Activated T-helper 1 cell treated with anti-CD3 and anti-CD28 coated beads, Interleukin-12 subunit alpha, Interleukin-12 subunit beta, Interleukin-2, Interleukin-4 antibody, amounts not matched to agents 30 ng/mL and 10 ng/mL and 1 ng/mL, durations not matched to agents 14 hours and 24 hours and 36 hours (primary cell): ENCODE measurements at regions not wholly inside any gene's neighbourhood (a gene's known extent, or its start where the extent isn't known, plus 50 kb on each side); places are given as distances from the start of the nearest gene placed in this dataset.

Experiments
- DNase-seq: peaks from one replicate; pipeline ENCODE4 v3.0.0; 2021; ENCODE audit warnings: low spot score
- H3K27ac Mint-ChIP-seq: one replicate; pipeline ENCODE4 v1.8.0; 2021; ENCODE audit warnings: mild to moderate bottlenecking, mixed read lengths
- H3K27me3 Mint-ChIP-seq: one replicate; pipeline ENCODE4 v1.8.0; 2022; ENCODE audit warnings: mild to moderate bottlenecking, moderate library complexity, mixed read lengths; ENCODE audit not compliant: insufficient read depth
- H3K36me3 Mint-ChIP-seq: one replicate; pipeline ENCODE4 v1.8.0; 2021; ENCODE audit warnings: low read depth, mixed read lengths
- H3K4me1 Mint-ChIP-seq: one replicate; pipeline ENCODE4 v1.8.0; 2021; ENCODE audit warnings: low read depth, mixed read lengths
- H3K4me3 Mint-ChIP-seq: one replicate; pipeline ENCODE4 v1.8.0; 2021; ENCODE audit warnings: mild to moderate bottlenecking, moderate library complexity, mixed read lengths
- H3K9me3 Mint-ChIP-seq: one replicate; pipeline ENCODE4 v1.8.0; 2021; ENCODE audit warnings: mixed read lengths
- intact Hi-C: fragments of 100-400 bp; cut with micrococcal nuclease; formaldehyde crosslinking; loops from one replicate; pipeline ENCODE4 v1.15.1; 2024

DNA sequence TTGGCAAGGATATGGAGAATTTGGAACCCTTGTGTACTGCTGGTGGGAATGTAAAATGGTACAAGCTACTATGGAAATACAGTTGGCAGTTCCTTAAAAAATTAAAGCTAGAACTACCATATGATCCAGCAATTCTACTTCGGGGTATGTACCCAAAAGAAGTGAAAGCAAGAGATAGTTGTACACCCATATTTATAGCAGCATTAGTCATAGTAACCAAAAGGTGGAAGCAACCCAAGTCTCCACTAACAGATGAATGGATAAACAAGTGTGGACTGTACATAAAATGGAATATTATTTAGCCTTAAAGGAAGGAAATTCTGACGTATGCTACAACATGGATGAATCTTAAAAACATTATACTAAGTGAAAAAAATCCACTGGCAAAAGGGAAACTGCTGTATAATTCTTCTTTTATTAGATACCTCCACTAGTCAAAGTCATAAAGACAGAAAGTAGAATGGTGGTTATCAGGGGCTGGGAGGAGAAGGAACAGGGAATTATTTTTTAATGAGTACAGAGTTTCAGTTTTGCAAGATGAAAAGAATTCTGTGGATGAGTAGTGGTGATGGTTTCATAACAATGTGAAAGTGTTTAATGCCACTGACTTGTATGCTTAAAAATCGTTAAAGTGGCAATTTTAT lies 141.6 kb downstream of the RXFP2 start:
- H3K36me3 Mint-ChIP-seq, result no peaks in the 10 kb centered on the region
- H3K4me3 Mint-ChIP-seq, result no peak overlapping the region
- intact Hi-C loops, result no loop called here
- no peaks in the 10 kb centered on the region for H3K9me3 Mint-ChIP-seq
- H3K27ac Mint-ChIP-seq, result no peak overlapping the region
- peaks cover 9% of the 10 kb centered on the region for H3K4me1 Mint-ChIP-seq
- peaks cover 23% of the 10 kb centered on the region for H3K27me3 Mint-ChIP-seq
- DNase-seq, result no peak

DNA sequence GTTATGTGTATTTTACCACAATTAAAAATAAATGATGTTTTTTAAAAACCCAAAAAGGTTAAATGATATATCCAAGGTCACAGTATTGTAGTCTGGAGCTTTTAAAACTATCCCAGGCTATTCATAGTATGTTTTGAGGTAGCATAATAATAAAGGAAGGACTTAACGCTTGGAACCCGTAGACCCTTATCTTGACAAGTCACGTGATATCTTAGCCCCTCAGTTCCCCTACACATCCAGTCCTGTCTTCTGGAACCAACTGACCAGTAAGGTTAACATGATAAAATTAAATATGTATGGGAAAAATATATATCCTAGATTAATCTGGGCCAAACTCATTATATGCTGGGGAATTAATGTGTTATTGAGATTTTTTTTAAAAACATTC lies 142.2 kb downstream of the RXFP2 start:
- DNase-seq, result no peak
- intact Hi-C loops, result no loop called here
- Mint-ChIP-seq H3K36me3 (no peaks in the 10 kb centered on the region), H3K4me1 (peaks cover 9% of the 10 kb centered on the region), H3K27ac (no peak overlapping the region), H3K27me3 (peaks cover 21% of the 10 kb centered on the region), H3K4me3 (no peak overlapping the region), H3K9me3 (no peaks in the 10 kb centered on the region)

- H3K36me3 Mint-ChIP-seq, result no peaks in the 10 kb centered on the region
- no peak for DNase-seq
- no peak overlapping the region for H3K27ac Mint-ChIP-seq
- H3K9me3 Mint-ChIP-seq, result no peaks in the 10 kb centered on the region
- H3K4me1 Mint-ChIP-seq, result peaks cover 9% of the 10 kb centered on the region
- no peak overlapping the region for H3K4me3 Mint-ChIP-seq
- peaks cover 30% of the 10 kb centered on the region for H3K27me3 Mint-ChIP-seq
- intact Hi-C loops, result no loop called here
Observed at GRCh38 chr13:31882794-31883193, 143.5 kb downstream of the RXFP2 start.

DNA sequence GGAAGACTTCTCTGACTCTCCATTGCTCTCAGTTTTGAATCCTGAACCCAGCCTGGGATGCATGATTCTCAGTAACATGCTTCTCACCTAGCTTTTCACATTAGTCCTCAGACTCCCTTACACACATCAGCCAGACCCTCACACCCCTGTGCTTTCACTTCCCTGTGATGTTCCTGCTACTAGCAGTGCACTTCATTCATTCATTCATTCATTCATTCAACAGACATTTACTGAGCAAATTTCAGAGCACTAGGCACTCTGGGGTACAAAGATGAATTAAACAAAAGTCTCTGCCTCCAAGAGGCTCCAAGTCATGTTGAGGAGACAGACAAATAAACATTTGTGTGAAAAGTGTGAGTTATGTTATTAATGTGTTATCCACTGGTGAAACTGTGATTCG lies 145.2 kb downstream of the RXFP2 start:
- intact Hi-C loops, result no loop called here
- H3K9me3 Mint-ChIP-seq, result no peaks in the 10 kb centered on the region
- peaks cover 9% of the 10 kb centered on the region for H3K4me1 Mint-ChIP-seq
- no peak overlapping the region for H3K27ac Mint-ChIP-seq
- DNase-seq, result no peak
- no peak overlapping the region for H3K4me3 Mint-ChIP-seq
- peaks cover 33% of the 10 kb centered on the region for H3K27me3 Mint-ChIP-seq
- no peaks in the 10 kb centered on the region for H3K36me3 Mint-ChIP-seq

DNA sequence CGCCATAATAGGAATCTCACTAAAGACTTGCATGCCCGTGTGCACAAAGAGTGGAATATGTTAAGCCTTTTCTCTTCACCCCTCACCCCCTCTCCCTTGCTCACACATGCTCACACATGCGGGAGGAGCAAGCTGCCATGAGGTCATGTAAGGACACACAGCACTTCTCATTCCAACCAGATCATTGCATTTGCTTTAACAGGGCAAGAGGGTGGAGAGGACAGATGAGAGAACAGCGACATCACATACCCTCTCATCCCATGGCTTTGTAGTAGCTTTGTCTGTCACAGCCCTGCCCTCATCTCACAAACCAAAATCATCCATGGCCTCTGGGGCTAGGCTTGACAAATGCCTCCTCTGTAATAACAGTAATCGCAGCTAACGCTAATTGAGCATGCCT lies 145.6 kb upstream of the FRY start:
- Mint-ChIP-seq H3K4me1 (peaks cover 4% of the 10 kb centered on the region), H3K27ac (no peak overlapping the region), H3K27me3 (peaks cover 33% of the 10 kb centered on the region), H3K36me3 (no peaks in the 10 kb centered on the region), H3K4me3 (no peak overlapping the region), H3K9me3 (no peaks in the 10 kb centered on the region)
- intact Hi-C loops, result no loop called here
- no peak for DNase-seq

DNA sequence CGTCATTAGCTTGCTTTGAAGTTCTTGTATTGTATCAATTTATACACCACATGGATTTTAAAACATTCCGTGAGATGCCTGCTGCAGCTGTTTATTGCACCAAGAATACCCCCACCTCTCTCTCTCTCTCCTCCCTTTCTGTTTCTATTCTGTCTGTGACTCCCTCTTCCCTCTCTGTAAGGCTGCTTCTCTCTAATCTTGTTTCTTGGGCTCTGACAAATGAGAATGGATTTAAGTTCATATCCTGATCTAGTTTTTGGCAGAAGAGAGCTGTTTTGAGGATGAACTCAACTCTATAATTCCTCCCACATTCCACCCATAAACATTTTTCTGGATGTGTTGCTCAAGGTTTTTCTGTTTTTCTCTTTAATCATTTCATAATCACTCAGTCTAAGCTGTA lies 144.3 kb upstream of the FRY start:
- Mint-ChIP-seq H3K4me3 (no peak overlapping the region), H3K36me3 (no peaks in the 10 kb centered on the region), H3K4me1 (no peaks in the 10 kb centered on the region)

GRCh38 chr13:31890946-31891345 lies 140.6 kb upstream of the FRY start:
- intact Hi-C loops, result no loop called here
- Mint-ChIP-seq H3K9me3 (no peaks in the 10 kb centered on the region), H3K36me3 (no peaks in the 10 kb centered on the region), H3K27ac (no peak overlapping the region), H3K27me3 (peaks cover 29% of the 10 kb centered on the region), H3K4me3 (no peak overlapping the region), H3K4me1 (no peaks in the 10 kb centered on the region)
- DNase-seq, result no peak

More for the DNA sequence above, 144.3 kb upstream of the FRY start:
- intact Hi-C loops, result no loop called here
- no peak for DNase-seq
- Mint-ChIP-seq H3K9me3 (no peaks in the 10 kb centered on the region), H3K27ac (no peak overlapping the region), H3K27me3 (peaks cover 32% of the 10 kb centered on the region)

DNA sequence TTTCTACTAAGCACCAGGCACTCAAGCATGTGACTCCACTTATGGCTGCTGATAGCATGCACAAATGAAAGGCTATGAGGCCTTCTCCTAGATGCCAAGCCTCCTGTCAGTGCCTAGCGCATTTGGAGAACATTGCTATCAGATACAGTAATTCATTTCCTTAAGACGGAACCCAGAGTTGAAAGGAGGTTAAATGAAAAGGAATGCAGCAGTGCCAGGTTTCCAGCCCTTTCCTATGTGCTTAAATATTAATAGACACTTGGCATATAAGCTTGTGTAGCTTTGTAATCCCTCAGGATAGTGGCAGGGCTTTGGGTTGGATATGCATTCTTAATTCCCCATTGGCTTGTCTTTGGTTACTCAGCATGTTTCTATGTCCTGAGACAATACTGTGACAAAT lies 140.1 kb upstream of the FRY start:
- intact Hi-C loops, result no loop called here
- H3K27ac Mint-ChIP-seq, result no peak overlapping the region
- H3K27me3 Mint-ChIP-seq, result peaks cover 31% of the 10 kb centered on the region
- DNase-seq, result no peak
- no peak overlapping the region for H3K4me3 Mint-ChIP-seq
- no peaks in the 10 kb centered on the region for H3K4me1 Mint-ChIP-seq
- H3K9me3 Mint-ChIP-seq, result no peaks in the 10 kb centered on the region
- H3K36me3 Mint-ChIP-seq, result no peaks in the 10 kb centered on the region

- no peaks in the 10 kb centered on the region for H3K9me3 Mint-ChIP-seq
- peaks cover 16% of the 10 kb centered on the region for H3K4me1 Mint-ChIP-seq
- H3K4me3 Mint-ChIP-seq, result no peak overlapping the region
- intact Hi-C loops, result no loop called here
- peaks cover 22% of the 10 kb centered on the region for H3K27me3 Mint-ChIP-seq
- H3K27ac Mint-ChIP-seq, result no peak overlapping the region
- DNase-seq, result no peak
- H3K36me3 Mint-ChIP-seq, result no peaks in the 10 kb centered on the region
Observed at GRCh38 chr13:31894931-31895330, 136.6 kb upstream of the FRY start.

- no peak for DNase-seq
- no peak overlapping the region for H3K4me3 Mint-ChIP-seq
- H3K4me1 Mint-ChIP-seq, result peaks cover 16% of the 10 kb centered on the region
- no peak overlapping the region for H3K27ac Mint-ChIP-seq
- intact Hi-C loops, result no loop called here
- peaks cover 2% of the 10 kb centered on the region for H3K9me3 Mint-ChIP-seq
- H3K27me3 Mint-ChIP-seq, result peaks cover 22% of the 10 kb centered on the region
- peaks cover 3% of the 10 kb centered on the region for H3K36me3 Mint-ChIP-seq
Observed at GRCh38 chr13:31895691-31896090, 135.9 kb upstream of the FRY start.

DNA sequence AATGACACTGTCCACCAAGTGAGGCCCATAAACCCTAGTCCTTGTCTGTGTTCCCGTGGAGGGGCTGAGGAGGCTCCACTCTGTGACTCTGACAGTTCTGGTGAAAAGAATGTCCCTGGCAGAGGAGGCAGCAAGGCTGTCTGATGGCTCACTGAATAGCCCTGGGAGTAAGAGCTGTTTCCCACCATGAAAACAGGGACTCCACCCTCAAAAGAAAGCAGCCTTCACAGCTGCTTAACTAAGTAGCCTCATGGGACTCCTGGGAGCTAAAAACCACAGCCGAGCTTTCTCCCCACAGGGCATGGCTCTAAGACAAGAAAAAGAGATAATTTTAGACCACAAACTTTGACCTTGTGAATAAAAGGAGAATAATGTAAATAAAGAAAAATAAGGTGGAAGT lies 135.1 kb upstream of the FRY start:
- peaks cover 16% of the 10 kb centered on the region for H3K4me1 Mint-ChIP-seq
- no peak overlapping the region for H3K27ac Mint-ChIP-seq
- H3K27me3 Mint-ChIP-seq, result peaks cover 25% of the 10 kb centered on the region
- DNase-seq, result no peak
- H3K36me3 Mint-ChIP-seq, result peaks cover 5% of the 10 kb centered on the region
- intact Hi-C loops, result no loop called here
- H3K4me3 Mint-ChIP-seq, result no peak overlapping the region
- peaks cover 6% of the 10 kb centered on the region for H3K9me3 Mint-ChIP-seq

GRCh38 chr13:31898378-31899071 lies 133.0 kb upstream of the FRY start:
- Mint-ChIP-seq H3K27me3 (peaks cover 26% of the 10 kb centered on the region), H3K9me3 (peaks cover 6% of the 10 kb centered on the region), H3K36me3 (peaks cover 5% of the 10 kb centered on the region), H3K4me3 (no peak overlapping the region), H3K4me1 (peaks cover 32% of the 10 kb centered on the region), H3K27ac (no peak overlapping the region)
- DNase-seq, result no peak
- intact Hi-C loops, result no loop called here

GRCh38 chr13:31901985-31902384 lies 129.6 kb upstream of the FRY start:
- H3K36me3 Mint-ChIP-seq, result peaks cover 5% of the 10 kb centered on the region
- H3K4me3 Mint-ChIP-seq, result no peak overlapping the region
- no peak overlapping the region for H3K27ac Mint-ChIP-seq
- H3K9me3 Mint-ChIP-seq, result peaks cover 6% of the 10 kb centered on the region
- H3K4me1 Mint-ChIP-seq, result peaks cover 47% of the 10 kb centered on the region
- intact Hi-C loops, result no loop called here
- peaks cover 15% of the 10 kb centered on the region for H3K27me3 Mint-ChIP-seq
- no peak for DNase-seq
